ENCODE measurements at regions not wholly inside any gene's neighbourhood (a gene's known extent, or its start where the extent isn't known, plus 50 kb on each side); places are given as distances from the start of the nearest gene placed in this dataset.

DNA sequence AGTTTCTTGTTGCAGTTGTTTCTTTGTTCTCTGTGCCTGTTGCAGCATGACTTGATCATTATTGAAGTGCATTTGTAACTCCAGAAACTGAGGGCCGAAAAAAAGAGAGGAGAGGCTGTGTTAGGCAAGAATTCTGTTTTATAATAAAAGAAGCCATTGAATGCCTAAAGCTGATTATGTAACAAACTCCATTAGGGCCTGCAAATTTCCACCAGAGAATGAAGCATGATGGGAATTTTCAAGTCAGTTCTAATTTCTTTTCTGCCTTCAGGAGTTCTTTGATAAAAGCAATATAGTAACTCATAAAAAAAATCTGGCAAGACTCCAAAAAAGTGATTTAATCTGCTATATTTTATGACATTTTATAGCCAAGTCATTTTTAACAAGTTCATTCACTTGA, 156.7 kb upstream of the RASSF8 start:
- TF ChIP-seq, protein P1, sequence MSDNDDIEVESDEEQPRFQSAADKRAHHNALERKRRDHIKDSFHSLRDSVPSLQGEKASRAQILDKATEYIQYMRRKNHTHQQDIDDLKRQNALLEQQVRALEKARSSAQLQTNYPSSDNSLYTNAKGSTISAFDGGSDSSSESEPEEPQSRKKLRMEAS (IDR thresholded peaks at IDR 0.05), result no peak
- TF ChIP-seq EGR1 (IDR thresholded peaks at IDR 0.05) (no peak), EP300 (IDR thresholded peaks at IDR 0.05; ENCODE audit: borderline replicate concordance) (no peak), YY1 (IDR thresholded peaks at IDR 0.05; ENCODE audit: low read depth) (no peak), TAF1 (IDR thresholded peaks at IDR 0.05; ENCODE audit: low read depth) (no peak), CREB1 (IDR thresholded peaks at IDR 0.05; ENCODE audit: low read depth) (no peak), NFIC (IDR thresholded peaks at IDR 0.05) (no peak), CEBPB (IDR thresholded peaks at IDR 0.05) (no peak), ZBTB7A (IDR thresholded peaks at IDR 0.05; ENCODE audit: low read depth) (no peak), FOXM1 (IDR thresholded peaks at IDR 0.05; ENCODE audit: borderline replicate concordance, low read depth) (no peak)
- TF ChIP-seq, protein P2, sequence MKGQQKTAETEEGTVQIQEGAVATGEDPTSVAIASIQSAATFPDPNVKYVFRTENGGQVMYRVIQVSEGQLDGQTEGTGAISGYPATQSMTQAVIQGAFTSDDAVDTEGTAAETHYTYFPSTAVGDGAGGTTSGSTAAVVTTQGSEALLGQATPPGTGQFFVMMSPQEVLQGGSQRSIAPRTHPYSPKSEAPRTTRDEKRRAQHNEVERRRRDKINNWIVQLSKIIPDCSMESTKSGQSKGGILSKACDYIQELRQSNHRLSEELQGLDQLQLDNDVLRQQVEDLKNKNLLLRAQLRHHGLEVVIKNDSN (IDR thresholded peaks at IDR 0.05), result no peak
- TF ChIP-seq, protein P3, sequence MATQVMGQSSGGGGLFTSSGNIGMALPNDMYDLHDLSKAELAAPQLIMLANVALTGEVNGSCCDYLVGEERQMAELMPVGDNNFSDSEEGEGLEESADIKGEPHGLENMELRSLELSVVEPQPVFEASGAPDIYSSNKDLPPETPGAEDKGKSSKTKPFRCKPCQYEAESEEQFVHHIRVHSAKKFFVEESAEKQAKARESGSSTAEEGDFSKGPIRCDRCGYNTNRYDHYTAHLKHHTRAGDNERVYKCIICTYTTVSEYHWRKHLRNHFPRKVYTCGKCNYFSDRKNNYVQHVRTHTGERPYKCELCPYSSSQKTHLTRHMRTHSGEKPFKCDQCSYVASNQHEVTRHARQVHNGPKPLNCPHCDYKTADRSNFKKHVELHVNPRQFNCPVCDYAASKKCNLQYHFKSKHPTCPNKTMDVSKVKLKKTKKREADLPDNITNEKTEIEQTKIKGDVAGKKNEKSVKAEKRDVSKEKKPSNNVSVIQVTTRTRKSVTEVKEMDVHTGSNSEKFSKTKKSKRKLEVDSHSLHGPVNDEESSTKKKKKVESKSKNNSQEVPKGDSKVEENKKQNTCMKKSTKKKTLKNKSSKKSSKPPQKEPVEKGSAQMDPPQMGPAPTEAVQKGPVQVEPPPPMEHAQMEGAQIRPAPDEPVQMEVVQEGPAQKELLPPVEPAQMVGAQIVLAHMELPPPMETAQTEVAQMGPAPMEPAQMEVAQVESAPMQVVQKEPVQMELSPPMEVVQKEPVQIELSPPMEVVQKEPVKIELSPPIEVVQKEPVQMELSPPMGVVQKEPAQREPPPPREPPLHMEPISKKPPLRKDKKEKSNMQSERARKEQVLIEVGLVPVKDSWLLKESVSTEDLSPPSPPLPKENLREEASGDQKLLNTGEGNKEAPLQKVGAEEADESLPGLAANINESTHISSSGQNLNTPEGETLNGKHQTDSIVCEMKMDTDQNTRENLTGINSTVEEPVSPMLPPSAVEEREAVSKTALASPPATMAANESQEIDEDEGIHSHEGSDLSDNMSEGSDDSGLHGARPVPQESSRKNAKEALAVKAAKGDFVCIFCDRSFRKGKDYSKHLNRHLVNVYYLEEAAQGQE (IDR thresholded peaks at IDR 0.05; ENCODE audit: low read depth), result no peak
